RWPE2 (cell line): ENCODE measurements at regions not wholly inside any gene's neighbourhood (a gene's known extent, or its start where the extent isn't known, plus 50 kb on each side); places are given as distances from the start of the nearest gene placed in this dataset.

Source experiments
- ATAC-seq: fragments of 200-7000 bp; cut with Tn5 transposase; 3 replicates; pipeline ENCODE4 v1.9.1; 2021; ENCODE audit warnings: low read depth
- DNase-seq: peaks from one replicate; pipeline ENCODE4 v3.0.0-alpha.2; 2020; ENCODE audit warnings: low spot score
- H3K27ac ChIP-seq: fragments of 450-650 bp; 2 replicates; pipeline ENCODE4 v1.5.1; 2017; ENCODE audit warnings: mild to moderate bottlenecking; ENCODE audit not compliant: poor library complexity, severe bottlenecking
- H3K27me3 ChIP-seq: fragments of 250-450 bp; sonication (Bioruptor Pico); 2 replicates; pipeline ENCODE4 v1.5.1; 2021; ENCODE audit warnings: mild to moderate bottlenecking, moderate library complexity; ENCODE audit not compliant: insufficient read depth, poor library complexity, severe bottlenecking
- H3K36me3 ChIP-seq: fragments of 250-450 bp; sonication (Bioruptor Pico); 2 replicates; pipeline ENCODE4 v1.5.1; 2020; ENCODE audit warnings: low read depth, mild to moderate bottlenecking, moderate library complexity
- H3K4me1 ChIP-seq: fragments of 250-450 bp; sonication (Bioruptor Pico); 2 replicates; pipeline ENCODE4 v1.5.1; 2021; ENCODE audit warnings: mild to moderate bottlenecking, moderate library complexity; ENCODE audit not compliant: insufficient read depth, poor library complexity, severe bottlenecking
- H3K4me3 ChIP-seq: fragments of 250-450 bp; sonication (Bioruptor Pico); 2 replicates; pipeline ENCODE4 v1.5.1; 2021; ENCODE audit warnings: mild to moderate bottlenecking, moderate library complexity; ENCODE audit not compliant: severe bottlenecking
- H3K9me3 ChIP-seq: fragments of 250-450 bp; sonication (Bioruptor Pico); 2 replicates; pipeline ENCODE4 v1.5.1; 2021; ENCODE audit warnings: mild to moderate bottlenecking, moderate library complexity; ENCODE audit not compliant: severe bottlenecking
- CTCF ChIP-seq: fragments of 450-650 bp; IDR thresholded peaks from one replicate; pipeline ENCODE4 v1.5.1; 2017; ENCODE audit warnings: mild to moderate bottlenecking, moderate library complexity; ENCODE audit not compliant: poor library complexity, severe bottlenecking

GRCh38 chr10:120282846-120283492, 174.1 kb upstream of the PLPP4 start:
- no peak for TF ChIP-seq CTCF
- ATAC-seq: no peak
- no peak for DNase-seq

GRCh38 chr10:120285408-120285807, 171.6 kb upstream of the PLPP4 start:
- H3K27ac ChIP-seq: no peak overlapping the region
- H3K4me3 ChIP-seq: no peak overlapping the region
- no peak for TF ChIP-seq CTCF
- H3K27me3 ChIP-seq: no peaks in the 10 kb centered on the region
- no peak for DNase-seq
- no peaks in the 10 kb centered on the region for H3K4me1 ChIP-seq
- no peaks in the 10 kb centered on the region for H3K9me3 ChIP-seq
- no peaks in the 10 kb centered on the region for H3K36me3 ChIP-seq
- no peak for ATAC-seq

More at GRCh38 chr10:120282846-120283492, 174.1 kb upstream of the PLPP4 start:
- H3K9me3 ChIP-seq: no peaks in the 10 kb centered on the region
- H3K36me3 ChIP-seq: no peaks in the 10 kb centered on the region
- no peak overlapping the region for H3K27ac ChIP-seq
- H3K27me3 ChIP-seq: no peaks in the 10 kb centered on the region
- no peaks in the 10 kb centered on the region for H3K4me1 ChIP-seq
- no peak overlapping the region for H3K4me3 ChIP-seq

- no peak overlapping the region for H3K27ac ChIP-seq
- H3K9me3 ChIP-seq: no peaks in the 10 kb centered on the region
- H3K4me1 ChIP-seq: no peaks in the 10 kb centered on the region
- DNase-seq (no peak), ATAC-seq (no peak)
- no peak overlapping the region for H3K4me3 ChIP-seq
- H3K36me3 ChIP-seq: no peaks in the 10 kb centered on the region
- TF ChIP-seq CTCF: no peak
- H3K27me3 ChIP-seq: no peaks in the 10 kb centered on the region
Observed at GRCh38 chr10:120286280-120286679, 170.7 kb upstream of the PLPP4 start.

GRCh38 chr10:120300513-120300912, 156.5 kb upstream of the PLPP4 start:
- H3K9me3 ChIP-seq: no peaks in the 10 kb centered on the region

More at GRCh38 chr10:120300513-120300912, 156.5 kb upstream of the PLPP4 start:
- no peaks in the 10 kb centered on the region for H3K4me1 ChIP-seq
- TF ChIP-seq CTCF: no peak
- no peaks in the 10 kb centered on the region for H3K36me3 ChIP-seq
- no peak for ATAC-seq
- DNase-seq: no peak
- peaks cover 6% of the 10 kb centered on the region for H3K27me3 ChIP-seq
- no peak overlapping the region for H3K27ac ChIP-seq
- no peak overlapping the region for H3K4me3 ChIP-seq
